ENCODE measurements at regions not wholly inside any gene's neighbourhood (a gene's known extent, or its start where the extent isn't known, plus 50 kb on each side); places are given as distances from the start of the nearest gene placed in this dataset.

GRCh38 chr2:111636905-111637304 is 247.1 kb downstream of the ANAPC1 start:
- Histone ChIP-seq H4K91ac (ENCODE audit: insufficient read length, low read depth, low read length) (no peak overlapping the region), H3K9ac (ENCODE audit: extremely low read depth, insufficient read length, low read length) (no peak overlapping the region), H3K14ac (ENCODE audit: insufficient read depth, low read length) (no peak overlapping the region), H2BK12ac (ENCODE audit: insufficient read length, low read depth, low read length) (no peak overlapping the region), H3K27ac (ENCODE audit: insufficient read length, low read depth, low read length) (no peak overlapping the region), H2BK20ac (ENCODE audit: low read depth, low read length, poor library complexity, severe bottlenecking) (no peak overlapping the region), H3K79me2 (ENCODE audit: insufficient read depth, low read length) (no peaks in the 10 kb centered on the region), H2BK15ac (ENCODE audit: low read depth, low read length) (no peak overlapping the region), H4K20me1 (ENCODE audit: control insufficient read depth, insufficient read depth, insufficient read length) (no peaks in the 10 kb centered on the region), H3K9me3 (ENCODE audit: control insufficient read depth, low read depth, low read length) (no peaks in the 10 kb centered on the region), H3K4ac (ENCODE audit: low read depth, low read length) (no peak overlapping the region), H3K23me2 (ENCODE audit: insufficient read length, low read depth, low read length, poor library complexity, severe bottlenecking) (no peaks in the 10 kb centered on the region), H3K4me2 (ENCODE audit: insufficient read depth, insufficient read length, low read length) (no peak overlapping the region), H3K27me3 (ENCODE audit: insufficient read depth, low read length) (no peaks in the 10 kb centered on the region), H3K79me1 (ENCODE audit: insufficient read depth, low read depth, low read length, poor library complexity, severe bottlenecking) (no peaks in the 10 kb centered on the region), H3K18ac (ENCODE audit: insufficient read length, low read depth, low read length) (no peak overlapping the region), H2AK5ac (ENCODE audit: insufficient read length, low read length) (no peak overlapping the region), H2BK5ac (ENCODE audit: insufficient read length, low read length) (no peak overlapping the region), H3T11ph (ENCODE audit: low read length) (no peak overlapping the region), H2AFZ (ENCODE audit: low read length) (no peak overlapping the region), H3K23ac (ENCODE audit: insufficient read length, low read depth, low read length) (no peak overlapping the region), H3K4me1 (ENCODE audit: insufficient read depth, low read length) (no peaks in the 10 kb centered on the region), H4K8ac (replicated peaks; ENCODE audit: insufficient read length, low read depth, low read length) (no peak overlapping the region), H3K56ac (ENCODE audit: insufficient read length, low read depth, low read length) (no peak overlapping the region), H2BK120ac (ENCODE audit: low read depth, low read length, poor library complexity, severe bottlenecking) (no peak overlapping the region), H4K5ac (ENCODE audit: insufficient read length, low read depth, low read length) (no peak overlapping the region)
- no peak overlapping the region for H3K27ac Mint-ChIP-seq
- H3K27me3 Mint-ChIP-seq (ENCODE audit: low read depth): peaks cover 2% of the 10 kb centered on the region
- DNase-seq: no peak
- H3K9me3 Mint-ChIP-seq: peaks cover 2 to 3% of the 10 kb centered on the region in 2 experiments; a peak in 4 of 5 replicates
- WGBS (ENCODE audit: extremely low coverage, insufficient read length, low lambda C conversion rate): no CpG with 5 or more reads among the region's 5 CpGs
- peaks cover 0 to 5% (median 2%) of the 10 kb centered on the region in 3 experiments; a peak in 2 of 7 replicates for H3K36me3 Mint-ChIP-seq (ENCODE audit: insufficient read depth in 1 of 3, low read depth in 3 of 3)
- H3K4me1 Mint-ChIP-seq: peaks cover 0 to 3% of the 10 kb centered on the region in 2 experiments; a peak in 1 of 4 replicates
- no peak overlapping the region for H3K4me3 Mint-ChIP-seq
- no peak for TF ChIP-seq CTCF (conservative IDR thresholded peaks at IDR 0.05)

All from H9 (cell line).